Astrocyte (in vitro differentiated cells and primary cell): ENCODE measurements at regions not wholly inside any gene's neighbourhood (a gene's known extent, or its start where the extent isn't known, plus 50 kb on each side); places are given as distances from the start of the nearest gene placed in this dataset.

Experiments
- EZH2 ChIP-seq: IDR thresholded peaks from 2 replicates; pipeline ENCODE4 v1.6.1; 2012; ENCODE audit warnings: mild to moderate bottlenecking, low read length, inconsistent platforms; ENCODE audit not compliant: insufficient read depth
- TF ChIP-seq, protein P1 (sequence below): IDR thresholded peaks from 2 replicates; pipeline ENCODE4 v1.5.1; 2011; ENCODE audit warnings: low read depth, mild to moderate bottlenecking, inconsistent platforms, low read length, moderate library complexity; ENCODE audit not compliant: insufficient read depth

- TF ChIP-seq, protein P1, sequence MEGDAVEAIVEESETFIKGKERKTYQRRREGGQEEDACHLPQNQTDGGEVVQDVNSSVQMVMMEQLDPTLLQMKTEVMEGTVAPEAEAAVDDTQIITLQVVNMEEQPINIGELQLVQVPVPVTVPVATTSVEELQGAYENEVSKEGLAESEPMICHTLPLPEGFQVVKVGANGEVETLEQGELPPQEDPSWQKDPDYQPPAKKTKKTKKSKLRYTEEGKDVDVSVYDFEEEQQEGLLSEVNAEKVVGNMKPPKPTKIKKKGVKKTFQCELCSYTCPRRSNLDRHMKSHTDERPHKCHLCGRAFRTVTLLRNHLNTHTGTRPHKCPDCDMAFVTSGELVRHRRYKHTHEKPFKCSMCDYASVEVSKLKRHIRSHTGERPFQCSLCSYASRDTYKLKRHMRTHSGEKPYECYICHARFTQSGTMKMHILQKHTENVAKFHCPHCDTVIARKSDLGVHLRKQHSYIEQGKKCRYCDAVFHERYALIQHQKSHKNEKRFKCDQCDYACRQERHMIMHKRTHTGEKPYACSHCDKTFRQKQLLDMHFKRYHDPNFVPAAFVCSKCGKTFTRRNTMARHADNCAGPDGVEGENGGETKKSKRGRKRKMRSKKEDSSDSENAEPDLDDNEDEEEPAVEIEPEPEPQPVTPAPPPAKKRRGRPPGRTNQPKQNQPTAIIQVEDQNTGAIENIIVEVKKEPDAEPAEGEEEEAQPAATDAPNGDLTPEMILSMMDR: no peak
- no peak for TF ChIP-seq EZH2
Measured at GRCh38 chr7:4523873-4524272, 158.2 kb upstream of the FOXK1 start.
